ENCODE measurements at regions not wholly inside any gene's neighbourhood (a gene's known extent, or its start where the extent isn't known, plus 50 kb on each side); places are given as distances from the start of the nearest gene placed in this dataset.
"Not testable (repeated sequence)": the region's sequence is repeated elsewhere in the genome, so short reads cannot be mapped to it uniquely, and the experiment has no call there.

DNA sequence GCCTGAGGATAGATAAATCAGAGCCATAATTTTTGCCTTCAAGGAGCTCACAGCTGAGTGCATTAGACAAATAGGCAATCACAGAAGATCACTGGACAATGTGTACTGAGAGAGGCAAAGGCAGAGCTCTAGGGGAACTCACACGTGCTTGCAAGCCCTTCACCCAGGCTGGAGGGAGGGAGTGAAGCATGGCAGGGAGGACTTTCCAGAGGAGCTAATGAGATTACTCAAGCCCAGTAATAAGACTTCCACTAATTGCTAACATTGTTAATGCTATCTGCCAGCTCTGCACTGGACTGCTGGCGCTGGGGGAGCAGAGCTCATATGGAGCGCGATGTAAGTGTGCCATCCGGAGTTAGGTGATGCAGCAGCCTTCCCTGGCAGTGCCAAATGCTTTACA, 408.4 kb downstream of the NTRK2 start:
- H3K4me1 ChIP-seq (ENCODE audit: control insufficient read depth in 2 of 2, insufficient read depth in 2 of 2, low read length in 1 of 2) = no peaks in the 10 kb centered on the region
- no peaks in the 10 kb centered on the region for H3K36me3 ChIP-seq (ENCODE audit: control insufficient read depth in 2 of 2, insufficient read depth in 2 of 2, low read length in 1 of 2)
- H3K4me3 ChIP-seq (ENCODE audit: low read depth in 1 of 2, low read length in 2 of 2) = no peak overlapping the region
- peaks cover 0 to 2% of the 10 kb centered on the region in 2 donors for H3K9me3 ChIP-seq (ENCODE audit: control insufficient read depth in 2 of 2, insufficient read depth in 1 of 2, low read depth in 1 of 2, low read length in 1 of 2)
- 79 to 81% methylated on average over 5 of the region's 5 CpGs for WGBS, 2 donors
- no peaks in the 10 kb centered on the region for H3K27me3 ChIP-seq (ENCODE audit: control insufficient read depth in 1 of 2, insufficient read depth in 2 of 2, low read length in 2 of 2)
- H3K27ac ChIP-seq (ENCODE audit: low read depth in 2 of 2, low read length in 1 of 2) = no peak overlapping the region

DNA sequence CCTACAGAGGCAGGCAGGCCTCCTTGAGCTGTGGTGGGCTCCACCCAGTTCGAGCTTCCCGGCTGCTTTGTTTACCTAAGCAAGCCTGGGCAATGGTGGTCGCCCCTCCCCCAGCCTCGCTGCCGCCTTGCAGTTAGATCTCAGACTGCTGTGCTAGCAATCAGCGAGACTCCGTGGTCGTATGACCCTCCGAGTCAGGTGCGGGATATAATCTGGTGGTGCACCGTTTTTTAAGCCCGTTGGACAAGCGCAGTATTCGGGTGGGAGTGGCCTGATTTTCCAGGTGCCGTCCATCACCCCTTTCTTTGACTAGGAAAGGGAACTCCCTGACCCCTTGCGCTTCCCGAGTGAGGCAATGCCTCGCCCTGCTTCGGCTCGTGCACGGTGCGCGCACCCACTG, 407.6 kb downstream of the NTRK2 start:
- H3K4me1 ChIP-seq (ENCODE audit: control insufficient read depth in 2 of 2, insufficient read depth in 2 of 2, low read length in 1 of 2); H3K4me3 ChIP-seq (ENCODE audit: low read depth in 1 of 2, low read length in 2 of 2); H3K27ac ChIP-seq (ENCODE audit: low read depth in 2 of 2, low read length in 1 of 2); H3K9me3 ChIP-seq (ENCODE audit: control insufficient read depth in 2 of 2, insufficient read depth in 1 of 2, low read depth in 1 of 2, low read length in 1 of 2); H3K36me3 ChIP-seq (ENCODE audit: control insufficient read depth in 2 of 2, insufficient read depth in 2 of 2, low read length in 1 of 2); H3K27me3 ChIP-seq (ENCODE audit: control insufficient read depth in 1 of 2, insufficient read depth in 2 of 2, low read length in 2 of 2): not testable (repeated sequence)
- WGBS, 2 donors = 55 to 76% methylated on average over 12 to 15 of the region's 23 CpGs
